ENCODE measurements at regions not wholly inside any gene's neighbourhood (a gene's known extent, or its start where the extent isn't known, plus 50 kb on each side); places are given as distances from the start of the nearest gene placed in this dataset.

DNA sequence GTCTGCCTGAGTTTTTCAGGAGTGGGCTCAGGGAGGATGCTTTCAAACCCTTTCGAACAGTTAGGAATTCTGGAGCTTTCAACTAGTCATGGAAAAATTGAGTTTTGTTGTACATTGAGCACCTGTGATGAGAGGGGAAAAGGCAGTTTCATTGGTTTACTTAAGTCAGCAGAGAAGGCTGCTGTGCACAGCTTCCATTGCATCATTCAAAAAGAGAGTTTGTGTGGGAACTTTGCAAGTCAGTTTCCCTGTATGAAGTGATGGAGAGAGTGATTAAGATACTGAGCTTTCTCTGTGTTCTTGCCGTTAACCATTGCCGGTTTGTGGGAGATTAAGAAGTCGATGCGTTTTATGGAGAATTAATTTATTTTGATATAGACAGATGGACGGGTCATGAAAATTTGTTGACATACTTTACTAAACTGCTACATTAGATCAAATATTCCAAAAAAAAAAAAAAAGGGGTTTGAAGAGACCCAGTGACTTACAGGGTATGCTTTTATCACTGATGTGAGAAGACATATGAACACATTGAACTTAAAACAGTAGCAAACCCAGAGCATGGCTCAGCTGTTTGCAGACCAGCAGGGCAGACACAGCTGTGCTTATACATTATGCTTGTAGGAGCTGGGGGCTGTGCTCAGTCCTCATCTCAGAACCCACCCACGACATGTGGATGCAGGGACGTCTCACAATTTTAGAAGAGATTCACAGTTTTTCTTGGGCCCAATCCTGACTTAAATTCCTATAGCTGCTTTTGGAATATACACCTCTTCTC is 234.1 kb downstream of the SOX4 start:
- no peak for DNase-seq (ENCODE audit: low spot score in 2 of 2)
- Histone ChIP-seq H3K27me3 (no peaks in the 10 kb centered on the region), H3K9me3 (no peaks in the 10 kb centered on the region), H3K27ac (no peak overlapping the region), H3K4me3 (no peak overlapping the region), H3K4me1 (peaks cover 4% of the 10 kb centered on the region), H3K36me3 (no peaks in the 10 kb centered on the region)
- no peak for TF ChIP-seq EP300 (IDR thresholded peaks at IDR 0.05)
- no peak for TF ChIP-seq POLR2A (IDR thresholded peaks at IDR 0.05)
- TF ChIP-seq, protein P1, sequence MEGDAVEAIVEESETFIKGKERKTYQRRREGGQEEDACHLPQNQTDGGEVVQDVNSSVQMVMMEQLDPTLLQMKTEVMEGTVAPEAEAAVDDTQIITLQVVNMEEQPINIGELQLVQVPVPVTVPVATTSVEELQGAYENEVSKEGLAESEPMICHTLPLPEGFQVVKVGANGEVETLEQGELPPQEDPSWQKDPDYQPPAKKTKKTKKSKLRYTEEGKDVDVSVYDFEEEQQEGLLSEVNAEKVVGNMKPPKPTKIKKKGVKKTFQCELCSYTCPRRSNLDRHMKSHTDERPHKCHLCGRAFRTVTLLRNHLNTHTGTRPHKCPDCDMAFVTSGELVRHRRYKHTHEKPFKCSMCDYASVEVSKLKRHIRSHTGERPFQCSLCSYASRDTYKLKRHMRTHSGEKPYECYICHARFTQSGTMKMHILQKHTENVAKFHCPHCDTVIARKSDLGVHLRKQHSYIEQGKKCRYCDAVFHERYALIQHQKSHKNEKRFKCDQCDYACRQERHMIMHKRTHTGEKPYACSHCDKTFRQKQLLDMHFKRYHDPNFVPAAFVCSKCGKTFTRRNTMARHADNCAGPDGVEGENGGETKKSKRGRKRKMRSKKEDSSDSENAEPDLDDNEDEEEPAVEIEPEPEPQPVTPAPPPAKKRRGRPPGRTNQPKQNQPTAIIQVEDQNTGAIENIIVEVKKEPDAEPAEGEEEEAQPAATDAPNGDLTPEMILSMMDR (IDR thresholded peaks at IDR 0.05), result no peak
- TF ChIP-seq POLR2AphosphoS5 (IDR thresholded peaks at IDR 0.05), result no peak
- WGBS, result 78% methylated on average over 8 of the region's 8 CpGs

DNA sequence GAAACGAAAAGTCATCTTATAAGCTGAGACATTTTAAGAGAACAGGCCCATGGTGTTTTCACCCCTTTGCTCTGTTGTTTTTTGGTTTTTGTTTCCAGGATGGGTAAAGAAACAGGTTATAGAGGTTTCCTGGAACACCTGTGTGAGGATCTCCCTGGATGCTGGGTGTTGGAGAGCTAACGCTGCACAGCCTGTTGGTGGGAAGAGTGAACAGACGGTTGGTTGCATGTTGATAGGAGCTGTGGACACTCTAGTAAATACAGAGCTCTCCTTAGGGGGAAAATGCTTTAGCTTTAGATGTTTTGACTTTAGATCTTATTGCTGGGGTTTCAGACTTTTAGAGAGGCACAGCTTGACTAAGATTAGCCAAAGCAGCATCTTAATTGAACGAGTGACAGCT is 235.2 kb downstream of the SOX4 start:
- no peak for DNase-seq (ENCODE audit: low spot score in 2 of 2)
- Histone ChIP-seq H3K27ac (no peak overlapping the region), H3K9me3 (no peaks in the 10 kb centered on the region), H3K4me3 (no peak overlapping the region), H3K4me1 (peaks cover 4% of the 10 kb centered on the region), H3K27me3 (no peaks in the 10 kb centered on the region), H3K36me3 (no peaks in the 10 kb centered on the region)
- WGBS, result 86% methylated on average over 4 of the region's 4 CpGs
- TF ChIP-seq EP300 (IDR thresholded peaks at IDR 0.05) (no peak), POLR2AphosphoS5 (IDR thresholded peaks at IDR 0.05) (no peak), POLR2A (IDR thresholded peaks at IDR 0.05) (no peak)
- TF ChIP-seq, protein P1 (IDR thresholded peaks at IDR 0.05), result no peak

DNA sequence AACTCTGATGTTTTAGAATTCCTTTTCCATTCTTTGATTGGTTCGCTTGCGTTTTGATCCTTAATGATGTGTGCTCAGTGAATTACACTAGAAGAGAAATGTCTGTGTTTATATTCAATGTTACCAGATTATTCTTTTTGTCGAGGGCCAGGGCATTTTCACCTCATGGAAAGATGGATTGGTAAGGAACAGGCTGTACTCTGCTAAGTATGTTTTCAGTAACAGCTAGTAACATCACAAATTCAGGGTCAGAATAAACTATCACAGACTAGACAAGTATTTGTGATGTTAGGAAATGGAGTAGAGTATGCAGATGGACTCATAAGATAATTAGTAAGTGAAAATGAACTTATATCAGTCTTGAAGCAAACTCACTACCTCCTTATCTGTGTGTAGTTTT is 235.6 kb downstream of the SOX4 start:
- no peak for DNase-seq (ENCODE audit: low spot score in 2 of 2)
- TF ChIP-seq EP300 (IDR thresholded peaks at IDR 0.05) (no peak), POLR2AphosphoS5 (IDR thresholded peaks at IDR 0.05) (no peak), POLR2A (IDR thresholded peaks at IDR 0.05) (no peak)
- TF ChIP-seq, protein P1 (IDR thresholded peaks at IDR 0.05), result no peak
- peaks cover 4% of the 10 kb centered on the region for H3K4me1 ChIP-seq
- no peaks in the 10 kb centered on the region for H3K27me3 ChIP-seq
- no peaks in the 10 kb centered on the region for H3K36me3 ChIP-seq
- no peak overlapping the region for H3K4me3 ChIP-seq
- WGBS, result 96% methylated on average over 3 of the region's 3 CpGs
- no peaks in the 10 kb centered on the region for H3K9me3 ChIP-seq
- no peak overlapping the region for H3K27ac ChIP-seq

DNA sequence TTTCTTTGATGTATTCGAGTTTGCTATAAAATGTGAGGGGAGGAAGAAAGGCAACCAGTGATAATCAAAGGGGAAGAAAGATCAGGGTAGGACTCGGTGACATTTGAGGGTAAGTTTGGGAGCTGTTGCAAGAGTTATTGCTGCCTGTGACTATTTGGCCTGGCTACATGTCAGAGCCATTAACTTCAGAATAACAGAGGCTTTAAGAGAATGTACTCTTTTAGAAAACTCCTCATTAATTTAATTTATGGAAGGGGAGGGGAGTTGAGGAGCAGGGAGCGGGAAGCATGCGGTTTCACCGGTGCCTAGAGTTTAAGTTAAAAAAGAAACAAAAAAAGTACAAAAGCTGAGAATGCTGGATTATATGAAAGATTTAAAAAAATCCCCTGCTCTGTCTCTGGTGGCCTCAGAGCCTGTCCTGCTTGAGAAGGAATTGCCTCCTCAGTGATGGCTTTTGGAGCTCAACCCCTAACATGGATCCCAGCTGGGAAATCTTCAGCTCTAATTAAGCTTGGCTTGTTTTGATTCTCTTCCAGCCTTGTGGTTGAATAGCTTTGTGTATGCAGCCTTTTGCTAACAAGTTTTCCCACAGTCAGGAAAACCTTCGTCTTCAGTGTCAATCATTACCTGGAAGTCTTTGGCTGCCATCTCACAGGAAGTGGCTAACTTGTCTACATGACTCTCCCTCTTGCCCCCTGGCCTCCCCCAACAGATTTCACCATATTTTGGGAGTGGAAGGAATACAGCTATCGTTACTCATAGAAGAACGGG is 238.2 kb downstream of the SOX4 start:
- no peaks in the 10 kb centered on the region for H3K9me3 ChIP-seq
- 51% methylated on average over 8 of the region's 8 CpGs for WGBS
- no peak overlapping the region for H3K27ac ChIP-seq
- H3K36me3 ChIP-seq, result no peaks in the 10 kb centered on the region
- H3K4me1 ChIP-seq, result peaks cover 4% of the 10 kb centered on the region
- TF ChIP-seq POLR2AphosphoS5 (IDR thresholded peaks at IDR 0.05) (no peak), POLR2A (IDR thresholded peaks at IDR 0.05) (no peak), EP300 (IDR thresholded peaks at IDR 0.05) (no peak)
- TF ChIP-seq, protein P1 (IDR thresholded peaks at IDR 0.05), result no peak
- no peak overlapping the region for H3K4me3 ChIP-seq
- H3K27me3 ChIP-seq, result no peaks in the 10 kb centered on the region
- DNase-seq (ENCODE audit: low spot score in 2 of 2), result no peak

DNA sequence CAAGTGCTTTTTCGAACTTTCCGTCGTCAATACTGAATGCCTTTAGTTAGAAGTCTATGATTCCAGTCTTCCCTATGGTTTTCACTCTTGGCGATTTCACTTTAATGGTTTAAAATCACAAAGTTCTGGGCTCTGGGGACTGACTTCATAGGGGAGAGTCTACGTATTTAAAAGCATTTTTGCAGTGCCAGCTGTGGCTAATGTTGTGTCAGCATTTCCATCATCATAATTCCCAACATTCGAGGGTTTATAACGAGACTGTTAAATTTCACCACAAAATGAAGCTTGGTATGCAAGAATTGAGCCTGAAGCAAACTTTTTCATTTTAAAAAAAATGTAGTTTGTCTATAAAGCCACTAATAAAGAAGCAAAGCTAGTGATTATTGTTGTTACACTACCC is 242.7 kb downstream of the SOX4 start:
- Histone ChIP-seq H3K27ac (no peak overlapping the region), H3K36me3 (no peaks in the 10 kb centered on the region), H3K27me3 (no peaks in the 10 kb centered on the region), H3K4me1 (peaks cover 1% of the 10 kb centered on the region), H3K9me3 (no peaks in the 10 kb centered on the region), H3K4me3 (no peak overlapping the region)
- 54% methylated on average over 7 of the region's 7 CpGs for WGBS
- no peak for TF ChIP-seq EP300 (IDR thresholded peaks at IDR 0.05)
- TF ChIP-seq POLR2AphosphoS5 (IDR thresholded peaks at IDR 0.05), result no peak
- TF ChIP-seq POLR2A (IDR thresholded peaks at IDR 0.05), result no peak
- TF ChIP-seq, protein P1 (IDR thresholded peaks at IDR 0.05), result no peak
- DNase-seq (ENCODE audit: low spot score in 2 of 2), result no peak

Measured in suprapubic skin (tissue), 4 donors.